GM23338 (cell line): ENCODE measurements at regions not wholly inside any gene's neighbourhood (a gene's known extent, or its start where the extent isn't known, plus 50 kb on each side); places are given as distances from the start of the nearest gene placed in this dataset.

Experiments used
- EZH2 ChIP-seq: fragments of 200-600 bp; sonication (generic); IDR thresholded peaks from one replicate; pipeline ENCODE4 v1.8.0; 2017; ENCODE audit warnings: antibody characterized with exemption, mild to moderate bottlenecking, low read depth; ENCODE audit not compliant: unreplicated experiment
- EZH2phosphoT487 ChIP-seq: fragments of 200-600 bp; sonication (generic); IDR thresholded peaks from one replicate; pipeline ENCODE4 v1.8.1; 2018; ENCODE audit warnings: antibody characterized with exemption; ENCODE audit not compliant: unreplicated experiment
- POLR2AphosphoS5 ChIP-seq: IDR thresholded peaks from 2 replicates; pipeline ENCODE4 v1.6.1; 2016; ENCODE audit warnings: antibody characterized with exemption, low read depth
- TF ChIP-seq, protein P1 (sequence below), 2 experiments: fragments of 200-600 bp in 1 of 2; sonication (generic) in 1 of 2; conservative IDR thresholded peaks; 2 replicates each; pipeline versions ENCODE4 v1.5.1 to v1.6.1; 2016 to 2017; ENCODE audit warnings: antibody characterized with exemption in 2 of 2, low read depth in 2 of 2, mild to moderate bottlenecking in 2 of 2, moderate library complexity in 1 of 2

GRCh38 chr4:136055360-136055759 lies 1476.9 kb downstream of the PCDH18 start:
- TF ChIP-seq EZH2 (no peak), POLR2AphosphoS5 (no peak), EZH2phosphoT487 (no peak)
- TF ChIP-seq, protein P1, sequence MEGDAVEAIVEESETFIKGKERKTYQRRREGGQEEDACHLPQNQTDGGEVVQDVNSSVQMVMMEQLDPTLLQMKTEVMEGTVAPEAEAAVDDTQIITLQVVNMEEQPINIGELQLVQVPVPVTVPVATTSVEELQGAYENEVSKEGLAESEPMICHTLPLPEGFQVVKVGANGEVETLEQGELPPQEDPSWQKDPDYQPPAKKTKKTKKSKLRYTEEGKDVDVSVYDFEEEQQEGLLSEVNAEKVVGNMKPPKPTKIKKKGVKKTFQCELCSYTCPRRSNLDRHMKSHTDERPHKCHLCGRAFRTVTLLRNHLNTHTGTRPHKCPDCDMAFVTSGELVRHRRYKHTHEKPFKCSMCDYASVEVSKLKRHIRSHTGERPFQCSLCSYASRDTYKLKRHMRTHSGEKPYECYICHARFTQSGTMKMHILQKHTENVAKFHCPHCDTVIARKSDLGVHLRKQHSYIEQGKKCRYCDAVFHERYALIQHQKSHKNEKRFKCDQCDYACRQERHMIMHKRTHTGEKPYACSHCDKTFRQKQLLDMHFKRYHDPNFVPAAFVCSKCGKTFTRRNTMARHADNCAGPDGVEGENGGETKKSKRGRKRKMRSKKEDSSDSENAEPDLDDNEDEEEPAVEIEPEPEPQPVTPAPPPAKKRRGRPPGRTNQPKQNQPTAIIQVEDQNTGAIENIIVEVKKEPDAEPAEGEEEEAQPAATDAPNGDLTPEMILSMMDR (conservative IDR thresholded peaks at IDR 0.05; ENCODE audit: low read depth in 2 of 2) = no peak
